SKM-1 treated with dmso at 0.1 percent for 144 hours (cell line): ENCODE measurements at regions not wholly inside any gene's neighbourhood (a gene's known extent, or its start where the extent isn't known, plus 50 kb on each side); places are given as distances from the start of the nearest gene placed in this dataset.

Experiments
- DNase-seq: peaks from one replicate; lab custom pipeline; 2025; ENCODE audit not compliant: unreplicated experiment; lab: John Stamatoyannopoulos, UW

DNA sequence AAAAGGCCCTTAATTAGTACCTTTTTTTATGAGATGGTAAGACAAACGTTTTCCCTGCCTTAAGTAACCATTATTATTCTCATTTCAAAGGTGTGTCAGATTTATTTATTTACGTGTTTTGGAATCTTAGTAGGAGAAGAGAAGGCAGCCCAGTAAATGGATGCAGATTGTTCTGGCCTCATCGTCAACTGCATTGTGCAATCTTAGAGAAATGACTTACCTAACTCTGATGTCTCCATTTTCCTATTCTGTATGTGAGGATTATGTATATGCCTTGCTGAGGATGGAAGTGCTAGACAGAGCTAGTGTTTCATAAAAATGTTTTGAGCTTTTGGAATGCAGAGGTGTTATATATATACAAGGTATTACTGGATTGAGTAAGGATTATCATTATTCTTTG lies 97.0 kb upstream of the JAG1 start:
- no peak for DNase-seq

DNA sequence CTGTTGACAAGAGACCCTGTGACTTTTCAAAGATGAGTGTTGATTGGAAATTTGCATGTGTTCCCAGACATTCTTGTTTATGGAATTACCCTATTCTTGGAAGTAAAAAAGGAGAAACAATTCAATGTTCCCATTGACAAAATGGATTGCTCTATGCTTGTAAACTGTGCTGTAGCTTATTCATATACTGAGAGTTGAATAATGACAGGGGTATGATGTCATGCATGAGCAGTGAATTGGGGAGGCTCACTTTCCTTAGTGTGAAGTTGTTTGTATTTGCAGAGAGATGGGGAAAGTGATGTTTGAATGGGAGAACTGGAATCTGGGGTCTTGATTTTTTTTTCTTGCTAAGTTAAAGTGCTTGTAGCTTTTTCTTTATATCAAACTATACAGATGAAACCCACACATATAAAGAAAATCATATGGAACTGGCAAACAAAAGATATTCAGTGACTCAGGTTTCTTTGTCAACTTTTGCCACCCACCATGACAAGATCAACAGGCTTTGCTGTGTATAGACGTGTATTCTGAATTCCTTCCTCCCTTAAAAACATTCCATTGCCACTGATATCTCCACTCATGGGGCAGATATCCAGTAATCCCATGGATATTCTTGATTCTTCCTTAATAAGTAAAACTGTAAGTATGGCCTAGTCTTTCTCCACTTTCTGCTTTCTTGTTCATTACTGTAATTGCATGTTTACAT lies 97.8 kb upstream of the JAG1 start:
- no peak for DNase-seq

DNA sequence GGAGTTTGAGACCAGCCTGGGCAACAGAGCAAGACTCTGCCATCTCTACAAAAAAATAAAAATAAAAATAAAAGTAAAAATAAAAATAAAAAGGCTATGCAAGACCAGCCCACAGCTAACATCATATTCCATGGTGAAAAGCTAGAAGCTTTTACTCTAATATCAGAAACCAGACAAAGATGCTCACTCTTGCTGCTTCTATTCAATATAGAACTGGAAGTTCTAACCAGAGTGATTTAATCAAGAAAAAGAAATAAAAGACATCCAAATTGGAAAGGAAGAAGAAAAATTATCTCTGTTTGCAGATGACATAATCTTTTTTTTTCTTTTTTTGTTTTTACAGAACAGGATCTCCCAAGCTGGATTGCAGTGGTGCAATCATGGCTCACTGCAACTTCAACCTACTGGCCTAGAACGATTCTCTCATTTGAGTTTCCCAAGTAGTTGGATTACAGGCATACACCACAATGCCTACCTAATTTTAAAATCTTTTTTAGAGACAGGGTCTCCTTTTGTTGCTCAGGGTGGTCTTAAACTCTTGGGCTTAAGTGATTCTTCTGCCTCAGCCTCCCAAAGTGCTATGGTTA lies 100.7 kb upstream of the JAG1 start:
- DNase-seq = no peak

DNA sequence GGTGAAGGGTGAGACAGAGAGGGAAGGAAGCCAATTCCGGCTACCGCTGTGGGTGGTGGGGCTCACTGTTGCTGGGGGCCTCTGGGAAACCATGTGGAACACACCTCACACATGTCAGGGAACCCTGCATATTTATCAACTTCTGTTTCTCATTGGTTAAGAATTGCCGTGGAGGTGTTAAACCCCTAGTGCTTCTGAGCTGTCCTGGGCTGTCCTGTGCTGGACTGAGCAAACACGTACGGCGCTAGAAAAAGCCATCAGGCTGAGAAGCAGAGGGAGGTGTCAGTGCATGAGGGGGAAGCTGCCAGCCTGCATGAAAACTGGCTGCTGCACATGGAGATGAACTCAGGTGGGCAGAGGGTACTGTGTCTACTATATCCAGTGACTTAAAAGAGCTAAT lies 103.9 kb upstream of the JAG1 start:
- no peak for DNase-seq

DNA sequence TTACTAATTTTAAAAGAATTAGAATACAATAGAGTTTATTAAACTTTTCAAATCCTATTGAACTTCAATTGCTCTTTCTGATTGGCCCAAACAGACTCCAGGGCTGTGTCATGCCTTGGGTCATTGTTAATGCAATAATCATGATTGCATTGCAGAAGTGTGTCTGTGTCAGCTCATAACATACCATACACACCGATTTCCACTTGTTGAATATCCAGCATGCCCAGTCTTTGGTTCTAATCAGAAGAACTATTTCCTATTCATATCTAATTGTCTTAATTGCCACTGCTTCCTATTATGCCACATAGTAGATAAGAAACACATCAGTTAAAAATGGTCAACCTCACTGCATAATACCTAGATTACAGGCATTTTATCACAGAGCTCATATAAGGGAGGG lies 106.1 kb upstream of the JAG1 start:
- no peak for DNase-seq

DNA sequence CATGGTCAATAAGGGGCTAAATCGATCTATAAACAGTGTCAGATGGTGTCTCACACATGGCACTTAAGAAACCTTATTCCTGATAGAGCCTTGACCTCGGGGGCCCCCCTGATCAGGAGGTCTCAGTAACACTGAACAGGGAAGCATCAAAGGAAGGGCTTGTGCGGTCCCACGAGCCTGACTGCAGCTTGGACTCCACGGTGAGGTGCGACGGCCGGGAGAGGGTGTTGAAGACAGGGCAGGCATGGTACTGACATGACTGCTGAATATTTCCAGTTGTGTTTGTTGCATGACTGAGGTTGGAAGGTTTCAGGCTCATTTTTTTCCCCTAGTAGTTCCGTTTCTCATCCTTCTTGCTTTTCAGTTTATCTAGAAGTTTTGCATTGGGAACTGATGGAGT lies 107.1 kb upstream of the JAG1 start:
- DNase-seq = no peak

DNA sequence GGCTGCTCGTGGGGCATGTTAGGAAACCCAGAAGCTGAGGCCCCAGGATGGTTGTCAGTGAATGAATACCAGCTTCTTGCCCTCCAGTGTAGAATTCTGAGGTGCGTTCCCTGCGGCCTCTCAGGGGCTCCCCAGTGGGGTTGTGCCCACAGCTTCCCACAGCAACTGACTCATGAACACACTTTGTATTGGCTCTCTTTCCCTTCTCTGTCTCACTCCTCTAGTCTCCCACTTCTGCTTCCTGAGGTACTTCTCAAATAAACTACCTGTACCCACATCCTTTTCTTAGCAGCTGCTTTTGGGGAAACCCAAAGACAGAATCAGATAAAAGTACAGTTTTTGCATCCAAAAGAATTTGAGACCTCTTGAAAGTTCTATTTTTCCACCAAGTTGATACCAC lies 107.7 kb upstream of the JAG1 start:
- DNase-seq = no peak

DNA sequence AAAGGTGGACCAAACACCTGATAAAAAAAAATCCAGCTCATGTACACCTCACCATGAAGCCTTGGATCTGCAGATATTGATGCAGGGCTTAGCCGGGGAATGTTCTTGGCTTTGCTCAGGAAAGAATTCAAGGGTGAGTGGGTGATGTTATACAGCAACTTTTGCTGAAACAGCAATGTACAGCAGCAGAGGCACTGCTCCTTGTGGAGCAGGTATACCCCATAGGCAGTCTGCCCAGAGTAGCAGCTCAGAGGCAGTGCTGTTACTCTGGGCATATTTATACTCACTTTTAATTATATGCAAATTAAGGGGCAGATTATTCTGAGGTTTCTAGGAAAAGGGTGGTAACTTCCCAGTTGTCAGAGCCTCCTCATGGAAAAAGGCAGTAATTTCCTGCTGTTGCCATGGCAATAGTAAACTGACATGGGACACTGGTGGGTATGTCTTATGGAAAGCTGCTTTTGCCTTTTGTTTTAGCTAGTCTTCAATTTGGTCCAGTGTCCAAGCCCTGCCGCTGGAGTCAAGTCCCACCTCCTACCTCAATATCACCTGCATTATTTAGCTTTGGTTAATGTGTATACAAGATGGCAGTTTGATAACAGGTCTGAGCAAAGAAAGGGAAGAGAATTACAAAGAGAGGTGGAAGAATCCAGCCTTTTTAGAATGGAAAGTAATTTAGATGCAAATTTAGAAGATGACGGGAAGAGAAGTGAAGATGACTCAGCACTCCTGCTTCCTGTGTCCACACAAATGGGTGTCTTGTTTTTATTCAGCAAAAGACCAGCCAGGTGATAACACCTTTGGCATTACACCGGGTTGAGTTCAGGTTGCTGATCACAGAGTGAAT lies 110.1 kb upstream of the JAG1 start:
- no peak for DNase-seq

DNA sequence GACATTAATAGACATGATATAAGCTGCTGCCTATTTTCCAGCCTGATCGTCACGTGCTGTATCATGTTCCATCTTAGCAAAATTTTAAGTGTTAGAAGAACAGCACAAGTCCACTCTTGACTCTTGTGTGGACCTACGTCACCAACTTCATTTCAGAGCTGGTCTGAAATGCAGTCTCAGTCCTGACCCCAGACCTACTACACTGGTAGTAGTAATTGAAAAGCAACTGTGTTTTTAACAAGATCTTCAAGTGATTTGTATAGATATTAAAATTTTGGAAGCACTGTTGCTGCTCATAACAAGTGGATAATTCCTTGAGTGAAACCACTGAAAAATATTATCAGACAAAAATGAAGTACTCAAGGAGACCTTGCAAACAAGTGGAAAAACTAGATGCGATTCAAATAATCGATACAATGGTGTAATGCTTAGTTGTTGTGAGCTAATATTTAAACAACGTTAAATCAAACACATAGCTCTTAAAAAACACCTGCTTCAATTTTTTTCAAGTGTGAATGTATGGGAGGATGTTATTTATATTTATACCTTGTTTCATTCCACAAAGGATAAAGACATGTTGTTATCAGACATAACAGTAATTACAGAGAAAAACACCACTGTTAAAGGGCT lies 110.9 kb upstream of the JAG1 start:
- DNase-seq = no peak

DNA sequence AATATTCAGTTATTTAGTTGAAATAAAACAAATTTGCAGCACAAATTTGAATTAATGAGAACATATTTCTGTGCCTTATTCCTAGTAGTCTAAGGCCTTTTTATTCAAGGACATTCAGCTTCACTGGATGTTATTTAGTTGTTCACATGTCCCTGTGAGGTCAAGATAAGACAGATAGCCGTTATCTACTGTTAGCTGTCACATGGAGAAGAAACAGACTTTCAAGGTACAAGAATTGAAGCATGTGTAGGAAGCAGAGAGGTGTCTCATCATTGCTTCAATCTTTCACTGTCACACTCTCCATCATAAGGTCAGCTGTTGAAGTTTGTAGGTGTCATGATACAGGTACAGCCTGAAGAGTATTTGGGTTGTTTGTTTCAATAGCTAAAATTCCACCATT lies 112.9 kb upstream of the JAG1 start:
- DNase-seq = no peak

DNA sequence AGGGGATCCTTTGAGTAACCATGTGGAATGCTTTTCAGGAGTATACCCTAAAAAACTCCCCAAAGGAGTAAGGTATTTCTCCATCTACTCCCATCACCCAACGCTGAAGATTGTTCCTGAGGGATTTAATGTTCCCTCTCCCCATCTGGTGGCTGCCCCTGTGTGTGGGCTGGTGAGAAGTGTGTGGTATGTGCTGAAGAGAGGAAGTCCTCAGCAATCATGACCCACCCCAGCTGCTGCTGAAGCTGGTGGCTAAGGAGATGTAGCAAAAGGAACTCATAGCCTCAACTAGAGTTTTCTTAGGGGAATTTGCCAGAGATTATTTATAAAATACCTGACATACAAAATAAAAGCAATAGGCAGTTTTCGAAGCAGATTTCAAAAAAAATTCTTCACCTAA lies 114.3 kb upstream of the JAG1 start:
- no peak for DNase-seq

DNA sequence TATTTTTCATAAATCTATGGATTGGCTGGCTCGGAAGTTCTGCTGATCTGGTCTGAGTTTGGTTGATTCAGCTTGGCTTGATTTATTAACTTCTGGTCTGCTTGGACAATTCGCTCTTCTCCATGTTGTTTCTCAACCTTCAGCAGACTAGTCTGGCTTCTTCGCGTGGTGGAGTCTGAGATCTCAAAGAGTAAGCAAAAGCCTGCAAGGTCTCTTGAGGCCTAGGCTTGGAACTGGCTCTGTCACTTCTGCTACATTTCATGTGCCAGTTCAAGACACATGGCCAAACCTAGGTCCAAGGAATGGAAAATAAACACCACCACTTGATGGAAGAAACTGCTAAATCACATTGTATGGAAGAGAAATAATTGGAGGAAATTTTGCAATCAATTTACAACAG lies 115.1 kb upstream of the JAG1 start:
- DNase-seq = no peak

DNA sequence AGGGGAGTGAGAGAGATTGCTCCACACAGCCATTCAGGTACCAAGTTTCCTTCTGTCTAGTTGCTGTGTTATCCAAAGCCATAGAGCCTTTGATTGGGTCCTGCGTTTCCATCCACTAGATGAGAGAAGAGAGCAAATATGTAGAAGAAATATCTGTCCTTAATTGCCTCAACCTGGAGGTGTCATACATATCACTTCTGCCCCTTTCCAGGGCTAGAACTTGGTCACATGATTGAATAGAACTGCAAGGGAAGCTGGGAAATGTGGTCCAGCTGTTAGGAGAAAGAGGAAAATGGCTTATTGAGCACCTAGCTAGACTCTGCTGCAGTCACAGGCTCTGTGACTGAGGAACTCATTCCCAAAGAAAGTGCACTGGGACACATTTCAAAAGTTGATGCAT lies 115.6 kb upstream of the JAG1 start:
- DNase-seq = no peak

DNA sequence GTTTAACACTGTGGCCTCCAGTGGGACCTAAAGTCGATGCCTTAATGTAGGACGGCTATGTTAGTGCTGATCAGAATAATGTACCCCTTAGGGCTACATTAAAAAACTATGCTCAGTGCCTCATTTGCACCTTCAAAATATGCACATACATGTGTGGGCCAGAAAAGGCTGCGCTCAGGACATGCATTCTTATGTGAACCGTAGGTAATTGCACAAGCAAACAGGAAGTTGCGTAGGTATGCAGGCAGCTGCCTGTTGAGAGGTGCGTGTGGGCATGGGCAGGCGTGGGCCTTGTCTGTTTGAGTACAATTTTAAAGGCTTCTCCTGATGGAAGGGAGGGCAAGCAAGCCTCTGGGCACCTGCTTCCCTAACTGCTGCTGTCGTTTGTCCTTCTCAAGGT lies 116.2 kb upstream of the JAG1 start:
- no peak for DNase-seq

DNA sequence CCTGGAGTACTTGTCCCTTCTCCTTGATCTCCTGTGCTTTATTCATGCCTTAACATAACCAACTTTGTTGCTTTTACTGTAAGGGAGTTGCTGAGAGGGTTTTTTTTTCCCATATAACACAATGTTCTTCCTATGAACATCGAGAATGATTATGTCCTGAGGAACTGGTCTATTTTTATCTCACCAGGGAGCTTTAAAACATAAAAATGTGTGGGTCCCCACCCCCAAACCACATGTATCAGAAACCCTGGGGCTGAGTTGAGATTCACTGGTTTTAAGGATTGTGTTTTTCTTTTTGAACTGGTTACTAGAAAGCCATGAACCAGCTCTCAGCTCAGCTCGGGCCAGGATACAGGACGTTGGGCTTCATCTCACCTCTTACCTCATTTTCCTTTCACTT lies 118.5 kb upstream of the JAG1 start:
- DNase-seq = no peak

DNA sequence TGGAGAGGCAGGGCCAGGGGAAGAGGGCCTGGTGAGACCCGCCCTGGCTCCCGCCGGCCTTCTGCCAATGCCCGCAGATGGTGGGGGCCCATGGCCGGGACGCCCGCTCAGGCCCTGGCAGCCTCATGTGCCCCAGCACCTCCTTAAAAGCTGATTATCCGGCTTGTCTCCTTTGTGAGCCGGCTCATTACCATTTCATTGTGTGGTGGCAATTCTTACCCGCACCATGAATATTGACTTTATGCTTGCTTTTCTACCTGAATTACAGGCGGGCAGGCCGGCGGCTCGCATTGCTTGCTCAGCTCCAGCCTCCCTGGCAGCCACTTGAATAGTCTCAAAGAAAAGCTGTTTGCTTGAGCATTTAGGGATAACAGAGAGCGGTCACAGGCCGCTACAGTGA lies 120.0 kb upstream of the JAG1 start:
- no peak for DNase-seq

DNA sequence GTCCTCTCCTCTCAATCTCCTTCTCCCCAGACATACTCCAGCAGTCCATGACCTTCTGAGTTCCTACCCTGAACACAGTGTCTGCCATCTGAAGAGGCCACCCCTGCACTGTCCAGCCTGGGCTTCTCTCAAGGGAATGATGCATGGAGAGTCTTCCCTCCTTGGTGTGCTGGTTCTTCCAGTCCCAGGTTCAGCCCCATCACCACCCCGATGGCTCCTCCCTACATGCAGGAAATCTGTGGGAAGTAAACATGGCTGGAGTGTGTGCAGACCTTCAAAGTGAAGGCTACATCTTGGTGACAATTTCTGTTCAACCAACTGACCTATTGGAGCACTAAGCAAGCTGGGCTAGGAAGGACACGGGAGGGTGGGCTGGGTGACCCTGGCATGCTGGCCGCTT lies 121.0 kb upstream of the JAG1 start:
- no peak for DNase-seq

DNA sequence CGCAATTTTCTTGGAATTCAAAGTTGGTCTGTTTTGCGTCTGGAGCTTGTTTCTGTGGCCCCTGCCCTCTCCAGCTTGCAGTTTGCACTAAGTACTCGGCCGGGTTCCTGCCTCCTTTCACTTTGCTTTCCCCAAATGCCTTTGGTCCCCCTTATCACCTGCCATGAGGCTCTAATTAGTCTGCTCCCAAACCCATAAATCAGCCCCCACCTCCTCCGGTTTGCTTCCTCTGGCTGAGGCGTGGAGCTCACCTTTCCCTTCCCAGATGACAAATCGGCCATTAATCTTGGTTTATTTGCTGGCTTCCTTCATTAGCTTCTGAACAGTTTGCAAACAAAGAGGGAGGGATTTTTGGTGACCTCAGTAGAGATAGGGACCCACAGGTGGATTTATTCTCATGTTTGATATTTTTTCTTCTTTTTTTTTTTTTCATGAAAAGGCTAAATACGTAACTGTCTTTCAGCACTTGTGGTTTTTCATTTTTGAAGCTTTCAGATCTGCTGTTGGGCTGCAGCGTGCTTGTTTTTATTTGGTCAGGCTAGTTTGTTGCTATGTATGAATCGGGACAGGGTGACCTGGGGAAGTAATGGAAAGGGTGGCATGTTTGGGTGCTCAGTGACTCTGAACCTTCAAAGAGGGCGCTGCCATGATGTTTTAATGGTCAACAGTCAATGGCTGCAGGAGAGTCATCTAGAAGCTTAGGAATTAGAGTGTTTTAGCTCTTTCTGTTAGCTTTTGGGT lies 121.7 kb upstream of the JAG1 start:
- no peak for DNase-seq

DNA sequence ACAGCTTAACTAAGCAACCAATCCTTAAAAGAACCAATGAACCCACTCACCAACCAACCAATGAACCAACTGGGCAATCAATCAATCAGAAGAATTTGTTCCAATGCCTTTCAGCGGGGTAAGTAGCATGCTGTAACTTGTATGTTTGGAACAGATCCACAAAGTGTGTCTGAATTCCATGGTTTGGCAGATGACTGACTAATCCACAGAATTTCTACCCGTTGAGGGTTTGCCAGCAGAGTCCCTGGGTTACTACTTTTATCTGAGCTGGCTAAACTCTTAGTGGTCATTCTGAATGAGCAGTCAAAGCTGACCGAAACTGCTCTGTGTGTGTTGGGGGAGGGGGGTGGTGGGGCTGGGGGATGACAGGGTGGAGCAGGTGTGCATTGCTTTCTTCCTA lies 125.0 kb upstream of the JAG1 start:
- DNase-seq = no peak

DNA sequence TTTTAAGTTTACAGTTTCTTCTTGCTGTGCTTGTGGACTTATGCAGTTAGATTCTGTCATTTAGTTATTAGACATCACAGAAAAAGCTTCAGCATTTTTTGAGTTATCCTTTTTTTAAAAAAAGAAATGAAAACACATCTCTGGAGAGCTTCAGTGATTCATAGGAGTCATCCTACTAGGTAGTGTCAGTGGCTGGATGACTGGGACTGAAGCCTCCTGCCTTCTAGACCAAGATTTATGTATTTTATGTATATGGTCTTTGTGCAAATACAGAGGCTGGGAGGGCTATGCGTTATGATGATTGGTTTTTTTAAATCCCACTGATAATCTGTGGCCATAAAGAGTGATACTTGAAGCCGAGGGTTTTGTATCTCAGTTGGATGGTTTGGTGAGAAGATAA lies 125.9 kb upstream of the JAG1 start:
- DNase-seq = no peak

DNA sequence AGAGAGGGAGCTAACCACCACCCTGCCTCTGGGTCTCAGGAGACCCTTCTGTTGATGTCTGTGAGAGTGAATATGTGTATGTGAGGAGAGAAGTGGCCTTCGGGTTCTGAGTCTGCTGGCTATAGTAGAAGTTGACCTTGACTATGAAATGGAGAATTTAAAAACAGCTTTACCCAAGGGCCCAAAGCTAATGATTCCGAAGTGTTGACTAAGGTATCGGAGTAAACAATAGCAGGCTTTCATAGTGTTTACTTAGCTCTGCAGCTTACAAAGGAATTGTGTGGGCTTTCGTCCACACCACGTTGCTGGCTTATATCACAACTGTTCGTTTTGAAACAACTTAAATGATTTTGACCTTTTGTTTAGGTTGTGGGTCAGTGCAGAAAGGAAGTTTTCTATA lies 126.5 kb upstream of the JAG1 start:
- DNase-seq = no peak
